ENCODE measurements at regions not wholly inside any gene's neighbourhood (a gene's known extent, or its start where the extent isn't known, plus 50 kb on each side); places are given as distances from the start of the nearest gene placed in this dataset.

DNA sequence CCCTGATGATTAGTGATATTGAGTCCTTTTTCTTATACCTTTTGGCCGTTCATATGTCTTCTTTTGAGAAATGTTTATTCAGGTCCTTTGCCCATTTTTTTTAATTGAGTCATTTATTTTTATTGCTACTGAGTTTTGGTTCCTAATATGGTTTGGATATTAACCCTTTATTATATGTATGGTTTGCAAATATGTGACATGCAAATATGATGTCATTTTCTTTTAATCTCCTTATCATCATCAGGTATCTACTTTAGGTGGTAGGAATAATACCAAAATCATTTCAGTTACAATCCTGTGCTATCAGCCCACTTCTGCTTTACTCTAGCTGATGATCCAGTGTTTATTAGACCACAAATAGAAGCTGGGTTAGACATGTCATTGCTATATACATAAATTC is 102.3 kb upstream of the TRPC7 start (continued):
- TF ChIP-seq, protein P1, sequence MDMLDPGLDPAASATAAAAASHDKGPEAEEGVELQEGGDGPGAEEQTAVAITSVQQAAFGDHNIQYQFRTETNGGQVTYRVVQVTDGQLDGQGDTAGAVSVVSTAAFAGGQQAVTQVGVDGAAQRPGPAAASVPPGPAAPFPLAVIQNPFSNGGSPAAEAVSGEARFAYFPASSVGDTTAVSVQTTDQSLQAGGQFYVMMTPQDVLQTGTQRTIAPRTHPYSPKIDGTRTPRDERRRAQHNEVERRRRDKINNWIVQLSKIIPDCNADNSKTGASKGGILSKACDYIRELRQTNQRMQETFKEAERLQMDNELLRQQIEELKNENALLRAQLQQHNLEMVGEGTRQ (IDR thresholded peaks at IDR 0.05; ENCODE audit: low read length): no peak
- TF ChIP-seq GTF2F1 (IDR thresholded peaks at IDR 0.05; ENCODE audit: borderline replicate concordance, low read depth, low read length) (no peak), KDM4A (IDR thresholded peaks at IDR 0.05; ENCODE audit: low read depth, low read length, severe bottlenecking) (no peak), TAF7 (optimal IDR thresholded peaks at IDR 0.05; ENCODE audit: borderline replicate concordance, low read depth, low read length) (no peak)

Data from H1 (cell line).